ENCODE measurements at regions not wholly inside any gene's neighbourhood (a gene's known extent, or its start where the extent isn't known, plus 50 kb on each side); places are given as distances from the start of the nearest gene placed in this dataset.
"Not testable (repeated sequence)": the region's sequence is repeated elsewhere in the genome, so short reads cannot be mapped to it uniquely, and the experiment has no call there.

DNA sequence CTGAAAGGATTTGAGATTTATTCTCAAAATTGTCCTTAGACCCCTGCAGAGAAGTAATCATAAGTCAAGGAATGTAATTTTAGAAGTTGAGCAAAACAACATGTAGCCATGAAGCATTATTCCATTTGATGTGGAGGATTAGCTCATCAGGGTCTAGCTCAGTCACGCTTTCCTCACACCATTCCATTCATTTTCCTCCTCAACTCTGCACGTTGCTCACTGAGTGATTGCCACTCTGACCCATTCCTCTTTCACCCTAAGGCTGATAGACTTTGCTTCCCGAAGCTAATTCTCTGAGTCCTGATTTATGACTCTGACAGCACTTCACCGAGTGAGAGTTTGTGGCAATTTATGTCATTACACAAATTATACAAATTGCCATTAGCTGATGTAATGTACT lies 820.6 kb upstream of the PIK3C3 start:
- no peak for DNase-seq (ENCODE audit: low spot score)

DNA sequence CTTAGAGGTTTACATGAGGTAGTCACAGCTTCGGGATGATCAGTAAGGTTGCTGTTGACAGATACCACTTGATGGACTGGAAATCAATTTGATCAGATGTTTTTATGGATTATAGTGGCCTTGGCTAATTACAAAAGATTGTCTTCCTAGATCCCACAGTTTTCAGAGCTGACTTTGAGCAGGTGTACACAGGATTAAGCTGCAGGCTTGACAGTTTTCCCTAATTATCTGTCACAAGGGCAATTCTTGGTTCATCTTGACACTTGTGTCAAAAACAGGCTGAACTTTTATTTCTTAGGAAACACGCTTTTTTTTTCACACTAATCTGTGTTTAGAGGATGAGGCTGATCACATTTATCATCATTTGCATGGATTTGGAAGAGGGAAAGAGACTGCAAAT lies 824.0 kb upstream of the PIK3C3 start:
- no peak for DNase-seq (ENCODE audit: low spot score)

GRCh38 chr18:41128545-41128944 lies 826.5 kb upstream of the PIK3C3 start:
- no peak for DNase-seq (ENCODE audit: low spot score)

- DNase-seq (ENCODE audit: low spot score): no peak
Measured at GRCh38 chr18:41128126-41128525, 826.9 kb upstream of the PIK3C3 start.

GRCh38 chr18:41126541-41127235 lies 828.3 kb upstream of the PIK3C3 start:
- DNase-seq (ENCODE audit: low spot score): no peak

- DNase-seq (ENCODE audit: low spot score): no peak
Measured at GRCh38 chr18:41121116-41121826, 833.8 kb upstream of the PIK3C3 start.

DNA sequence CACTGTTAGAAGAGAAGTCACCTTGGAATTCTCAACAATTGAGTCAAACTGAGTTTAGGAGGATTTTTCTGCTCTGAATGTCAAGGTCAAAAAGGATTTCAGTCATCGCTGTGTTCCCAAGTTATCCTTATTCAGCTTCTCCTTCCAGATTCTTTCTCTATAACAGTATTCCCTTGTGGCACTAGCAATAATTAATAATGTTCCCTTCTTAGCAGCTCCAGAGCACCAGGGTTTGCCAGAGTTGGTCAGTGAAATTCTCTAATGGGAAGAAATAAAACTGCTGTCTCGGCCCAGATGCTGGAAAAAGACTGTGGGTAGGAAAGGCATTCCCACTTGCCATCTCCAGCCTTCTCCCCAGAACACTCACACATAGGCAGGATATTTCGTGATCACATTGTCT lies 836.0 kb upstream of the PIK3C3 start:
- no peak for DNase-seq (ENCODE audit: low spot score)

DNA sequence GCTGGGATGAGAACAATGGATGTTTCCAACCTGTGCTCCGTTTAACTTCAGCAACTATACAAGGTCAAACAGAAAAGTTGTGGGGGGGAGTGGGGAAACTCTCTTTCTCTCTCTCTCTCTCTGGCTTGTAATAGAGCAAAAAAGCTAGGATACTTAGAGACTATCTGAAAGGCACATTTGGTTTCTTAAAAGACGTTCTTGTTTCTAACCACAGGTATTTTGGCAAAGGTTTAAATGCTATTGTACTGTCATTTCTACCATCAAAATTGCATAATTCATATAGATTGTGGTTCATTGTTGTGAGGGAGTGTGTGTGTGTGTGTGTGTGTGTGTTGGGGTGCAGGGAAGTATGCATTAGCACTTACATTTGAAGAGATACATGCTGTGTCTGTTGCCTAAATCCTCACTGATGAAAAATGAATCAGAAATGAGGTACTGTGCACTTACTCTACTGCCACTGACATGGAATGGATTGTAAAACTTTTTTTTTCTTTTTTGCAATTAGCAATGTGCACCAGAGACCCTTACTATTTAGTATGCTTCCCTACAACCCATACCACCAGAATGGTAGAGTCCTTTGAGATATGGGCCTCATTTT lies 841.0 kb upstream of the PIK3C3 start:
- no peak for DNase-seq (ENCODE audit: low spot score)

DNA sequence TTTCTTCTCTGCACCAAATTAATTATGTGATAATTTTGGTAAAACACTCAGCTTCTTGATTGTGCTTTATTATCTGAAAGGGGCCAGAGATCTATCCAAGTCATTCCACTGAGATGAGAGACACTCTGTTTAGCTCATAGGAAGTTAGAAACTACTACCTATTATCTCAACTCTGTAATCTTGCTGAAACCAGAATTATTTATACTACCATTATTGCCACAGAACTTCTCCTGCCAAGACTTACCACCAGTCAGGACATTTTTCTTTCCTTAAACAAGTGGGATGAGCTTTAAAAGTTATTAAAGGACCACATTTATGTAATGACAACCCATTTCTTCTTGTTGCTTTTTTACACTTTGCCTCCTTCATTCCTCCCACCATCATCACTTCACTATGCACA lies 855.6 kb upstream of the PIK3C3 start:
- no peak for DNase-seq (ENCODE audit: low spot score)

DNA sequence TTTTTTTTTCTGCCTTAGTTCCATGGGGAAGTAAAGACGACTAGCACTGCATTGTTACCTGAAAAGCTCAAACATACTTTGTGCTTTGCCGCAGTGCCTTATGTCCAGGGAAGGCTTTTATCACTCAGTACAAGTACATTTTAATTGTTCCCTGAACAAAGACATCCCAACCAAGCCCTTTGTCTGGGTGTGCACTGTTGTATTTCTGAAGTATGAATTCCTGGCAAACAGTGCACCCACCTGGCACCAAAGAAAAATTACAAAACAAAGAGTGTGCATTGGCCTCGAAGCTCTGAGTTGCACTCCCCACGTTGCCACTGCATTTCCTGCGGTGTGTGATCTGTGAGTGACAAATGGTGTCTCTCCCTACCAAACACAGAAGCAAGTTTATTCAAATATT lies 858.5 kb upstream of the PIK3C3 start:
- DNase-seq (ENCODE audit: low spot score): no peak

- no peak for DNase-seq (ENCODE audit: low spot score)
Measured at GRCh38 chr18:41077076-41077475, 878.0 kb upstream of the PIK3C3 start.

GRCh38 chr18:41075212-41075611 lies 879.8 kb upstream of the PIK3C3 start:
- DNase-seq (ENCODE audit: low spot score): no peak

DNA sequence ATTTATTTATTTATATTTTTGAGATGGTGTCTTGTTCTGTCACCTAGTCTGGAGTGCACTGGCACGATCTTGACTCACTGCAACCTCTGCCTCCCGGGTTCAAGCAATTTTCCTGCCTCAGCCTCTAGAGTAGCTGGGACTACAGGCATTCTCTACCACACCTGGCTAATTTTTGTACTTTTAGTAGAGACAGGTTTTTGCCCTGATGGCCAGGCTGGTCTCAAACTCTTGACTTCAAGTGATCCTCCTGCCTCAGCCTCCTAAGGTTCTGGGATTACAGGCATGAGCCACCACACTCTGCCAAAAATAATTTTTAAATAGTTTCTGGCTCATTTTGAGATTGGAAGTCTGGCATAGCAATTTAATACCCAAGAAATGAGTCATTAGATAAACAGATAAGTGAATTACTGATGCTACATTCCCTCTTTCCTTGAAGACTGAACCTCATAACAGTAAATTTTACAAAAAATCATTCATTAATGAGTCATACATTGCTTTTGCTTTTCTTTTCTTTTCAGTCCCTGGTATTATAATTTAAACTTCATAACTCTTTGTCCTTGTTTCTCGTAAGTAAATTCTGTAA lies 881.6 kb upstream of the PIK3C3 start:
- DNase-seq (ENCODE audit: low spot score): peak; percentile 2

- DNase-seq (ENCODE audit: low spot score): no peak
Measured at GRCh38 chr18:41072946-41073345, 882.1 kb upstream of the PIK3C3 start.

- DNase-seq (ENCODE audit: low spot score): no peak
Measured at GRCh38 chr18:41071826-41072225, 883.2 kb upstream of the PIK3C3 start.

GRCh38 chr18:41069167-41069566 lies 885.9 kb upstream of the PIK3C3 start:
- no peak for DNase-seq (ENCODE audit: low spot score)

DNA sequence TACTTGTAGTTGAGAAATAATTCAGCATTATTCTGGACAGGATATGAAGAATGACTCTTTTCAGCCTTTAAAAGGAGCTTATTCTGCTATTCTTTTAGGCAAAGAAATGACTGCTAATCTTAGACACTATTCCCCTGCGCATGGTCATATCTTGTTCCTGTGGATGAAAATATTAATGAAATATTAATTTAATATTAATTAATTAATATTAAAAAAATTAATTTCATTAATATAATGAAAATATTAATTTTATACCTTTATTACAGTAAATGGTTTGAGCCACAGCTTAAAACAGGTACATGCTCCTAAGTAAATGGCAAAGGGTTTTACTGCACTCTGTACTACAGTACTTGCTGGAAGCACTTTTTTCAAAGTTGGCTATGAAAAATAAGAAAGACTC lies 890.1 kb upstream of the PIK3C3 start:
- no peak for DNase-seq (ENCODE audit: low spot score)

- no peak for DNase-seq (ENCODE audit: low spot score)
Measured at GRCh38 chr18:41060967-41061366, 894.1 kb upstream of the PIK3C3 start.

GRCh38 chr18:41059126-41059415 lies 896.0 kb upstream of the PIK3C3 start:
- no peak for DNase-seq (ENCODE audit: low spot score)

- DNase-seq (ENCODE audit: low spot score): no peak
Measured at GRCh38 chr18:41058351-41059125, 896.5 kb upstream of the PIK3C3 start.

GRCh38 chr18:41052625-41053024 lies 902.4 kb upstream of the PIK3C3 start:
- DNase-seq (ENCODE audit: low spot score): no peak

GRCh38 chr18:41046250-41046649 lies 908.8 kb upstream of the PIK3C3 start:
- DNase-seq (ENCODE audit: low spot score): not testable (repeated sequence)

DNA sequence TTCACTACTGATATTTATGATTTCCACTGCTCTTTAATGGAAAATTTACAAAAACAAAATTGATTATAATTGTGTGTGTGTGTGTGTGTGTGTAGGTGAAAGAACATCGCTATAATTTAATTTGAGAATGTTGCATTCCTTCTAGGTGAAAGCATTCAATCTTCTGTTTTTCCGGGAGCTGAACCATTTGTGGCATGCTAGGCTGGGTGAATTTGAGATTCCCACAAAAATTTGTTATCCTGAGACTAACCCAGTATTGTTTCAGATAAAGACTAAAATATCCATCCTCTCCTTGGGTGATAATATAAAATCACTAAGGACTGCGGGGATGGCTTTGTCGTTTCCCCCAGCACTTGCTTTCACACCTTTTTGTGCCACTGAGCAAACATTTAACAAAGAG lies 911.2 kb upstream of the PIK3C3 start:
- DNase-seq (ENCODE audit: low spot score): no peak
